Endothelial cell of umbilical vein (primary cell): ENCODE measurements at regions not wholly inside any gene's neighbourhood (a gene's known extent, or its start where the extent isn't known, plus 50 kb on each side); places are given as distances from the start of the nearest gene placed in this dataset.

Source experiments
- BruUV-seq: library from RNA; stranded (reverse); fragments of 400-500 nt; replicated peaks from 2 replicates; lab custom pipeline; 2021; lab: Mats Ljungman, UMichigan
- CTCF ChIA-PET: fragments of 300-600, 350-600 bp; sonication (Branson Sonifier 250); formaldehyde crosslinking; loops from one replicate; lab custom pipeline; 2021; ENCODE audit warnings: antibody characterized with exemption, inconsistent platforms; lab: Charles Lee
- POLR2A ChIA-PET: fragments of 300-600, 350-600 bp; sonication (Branson Sonifier 250); formaldehyde crosslinking; loops from one replicate; lab custom pipeline; 2021; ENCODE audit warnings: antibody characterized with exemption, inconsistent platforms; lab: Charles Lee
- DNase-seq: peaks from one replicate; pipeline ENCODE4 v3.0.0-alpha.2; 2011; ENCODE audit warnings: low read depth, low spot score
- FAIRE-seq: peaks from 2 replicates; lab custom pipeline; 2011; peaks lifted over from hg19 to GRCh38; lab: Jason Lieb, UNC
- H2AFZ ChIP-seq: 2 replicates; pipeline ENCODE4 v1.6.0; 2012; ENCODE audit warnings: low read depth, low read length, control low read depth, inconsistent platforms
- H3K27ac ChIP-seq: 2 replicates; pipeline ENCODE4 v1.5.1; 2011; ENCODE audit warnings: low read depth, mild to moderate bottlenecking, control low read depth, low read length, moderate library complexity; ENCODE audit not compliant: insufficient read depth
- H3K27me3 ChIP-seq, 2 experiments: 2 replicates each; pipeline versions ENCODE4 v1.6.0 to v1.6.1; 2011; ENCODE audit warnings: low read length in 2 of 2, mixed read lengths in 1 of 2; ENCODE audit not compliant: control insufficient read depth in 2 of 2, insufficient read depth in 2 of 2
- H3K36me3 ChIP-seq, 2 experiments: 2 replicates in 1 of 2; 3 replicates in 1 of 2; pipeline ENCODE4 v1.5.1; 2011; ENCODE audit warnings: low read length in 2 of 2, mild to moderate bottlenecking in 1 of 2, moderate library complexity in 1 of 2; ENCODE audit not compliant: control insufficient read depth in 2 of 2, insufficient read depth in 2 of 2; ENCODE audit errors: extremely low read depth in 1 of 2
- H3K4me1 ChIP-seq: 3 replicates; pipeline ENCODE4 v1.5.1; 2011; ENCODE audit warnings: mild to moderate bottlenecking, low read length; ENCODE audit not compliant: control insufficient read depth, insufficient read depth; ENCODE audit errors: extremely low read depth
- H3K4me2 ChIP-seq: 2 replicates; pipeline ENCODE4 v1.6.1; 2011; ENCODE audit warnings: low read length, control low read depth, mixed read lengths; ENCODE audit not compliant: insufficient read depth
- H3K4me3 ChIP-seq, 3 experiments: fragments of 200-600 bp in 1 of 3; sonication (generic), shearing (Covaris generic) in 1 of 3; replicated peaks in 1 of 3; 2 replicates each; pipeline ENCODE4 v1.5.1; 2011 to 2016; ENCODE audit warnings: control low read depth in 3 of 3, low read length in 3 of 3, mild to moderate bottlenecking in 2 of 3, inconsistent platforms in 1 of 3, low read depth in 1 of 3, moderate library complexity in 1 of 3; ENCODE audit not compliant: insufficient read depth in 1 of 3
- H3K79me2 ChIP-seq: 2 replicates; pipeline ENCODE4 v1.6.0; 2012; ENCODE audit warnings: low read length, inconsistent platforms; ENCODE audit not compliant: control insufficient read depth, insufficient read depth
- H3K9ac ChIP-seq: replicated peaks from 2 replicates; pipeline ENCODE3; 2011; ENCODE audit warnings: low read length, control low read depth; ENCODE audit not compliant: insufficient read depth; ENCODE audit errors: extremely low read depth
- H3K9me1 ChIP-seq: replicated peaks from 3 replicates; pipeline ENCODE4 v1.6.0; 2011; ENCODE audit warnings: mild to moderate bottlenecking, low read length; ENCODE audit not compliant: control insufficient read depth, insufficient read depth; ENCODE audit errors: extremely low read depth
- H3K9me3 ChIP-seq: replicated peaks from 2 replicates; pipeline ENCODE4 v1.5.1; 2012; ENCODE audit warnings: low read length, inconsistent platforms; ENCODE audit not compliant: control insufficient read depth, insufficient read depth
- H4K20me1 ChIP-seq: replicated peaks from 2 replicates; pipeline ENCODE3; 2011; ENCODE audit warnings: mild to moderate bottlenecking, low read length; ENCODE audit not compliant: control insufficient read depth, insufficient read depth; ENCODE audit errors: extremely low read depth
- CTCF ChIP-seq, 2 donors: IDR thresholded peaks; 1 replicate in 1 of 2; 2 replicates in 1 of 2; pipeline ENCODE4 v1.5.1; 2011; ENCODE audit warnings: low read length in 2 of 2, mild to moderate bottlenecking in 2 of 2, moderate library complexity in 2 of 2, control low read depth in 1 of 2, inconsistent platforms in 1 of 2, low read depth in 1 of 2; ENCODE audit not compliant: insufficient read depth in 1 of 2; ENCODE audit errors: extremely low read depth in 1 of 2
- EZH2 ChIP-seq: IDR thresholded peaks from 2 replicates; pipeline ENCODE4 v1.6.1; 2012; ENCODE audit warnings: borderline replicate concordance, low read depth, mild to moderate bottlenecking, moderate library complexity, low read length, inconsistent platforms; ENCODE audit not compliant: severe bottlenecking
- FOS ChIP-seq: IDR thresholded peaks from 2 replicates; pipeline ENCODE4 v1.6.1; 2011; ENCODE audit warnings: mild to moderate bottlenecking, low read length, moderate library complexity, borderline replicate concordance; ENCODE audit not compliant: insufficient read depth
- GATA2 ChIP-seq: IDR thresholded peaks from 2 replicates; pipeline ENCODE4 v1.7.0; 2011; ENCODE audit warnings: low read depth, mild to moderate bottlenecking, moderate library complexity, mixed read lengths, low read length; ENCODE audit not compliant: insufficient read length, insufficient read depth
- JUN ChIP-seq: IDR thresholded peaks from 2 replicates; pipeline ENCODE4 v1.6.1; 2011; ENCODE audit warnings: borderline replicate concordance, low read depth; ENCODE audit not compliant: insufficient read length, insufficient read depth
- MAX ChIP-seq: IDR thresholded peaks from 2 replicates; pipeline ENCODE4 v1.6.1; 2011; ENCODE audit not compliant: insufficient read depth, insufficient read length
- MYC ChIP-seq: IDR thresholded peaks from one replicate; pipeline ENCODE4 v1.6.1; 2011; ENCODE audit warnings: mild to moderate bottlenecking, low read depth, low read length
- POLR2A ChIP-seq: IDR thresholded peaks from 2 replicates; pipeline ENCODE4 v1.6.1; 2012; ENCODE audit warnings: low read depth, mild to moderate bottlenecking, control low read depth, low read length
- POLR2AphosphoS5 ChIP-seq: IDR thresholded peaks from 2 replicates; pipeline ENCODE4 v1.6.1; 2012; ENCODE audit warnings: low read depth, mild to moderate bottlenecking, control low read depth, low read length, moderate library complexity; ENCODE audit not compliant: insufficient read depth
- dilution Hi-C: fragments of 300-500 bp; cut with MboI; formaldehyde crosslinking; loops from one replicate; pipeline ENCODE4 v1.15.0; 2019; ENCODE audit warnings: low sequenced_read_pairs; ENCODE audit not compliant: extremely low pct_ligation_motif_present
- intact Hi-C: fragments of 100-400 bp; cut with micrococcal nuclease; formaldehyde crosslinking; loops from one replicate; pipeline ENCODE4 v1.10.0; 2022

GRCh38 chr2:177010861-177011260 lies 201.7 kb upstream of the HNRNPA3 start:
- H3K79me2 ChIP-seq: no peaks in the 10 kb centered on the region
- H2AFZ ChIP-seq: no peak overlapping the region
- H3K9me3 ChIP-seq: no peaks in the 10 kb centered on the region
- no peak for DNase-seq
- intact Hi-C loops: no loop called here
- CTCF ChIA-PET: no interaction called here
- POLR2A ChIA-PET: no interaction called here
- no peaks in the 10 kb centered on the region for H4K20me1 ChIP-seq
- no peak overlapping the region for H3K4me2 ChIP-seq
- dilution Hi-C loops: no loop called here
- H3K9ac ChIP-seq: no peak overlapping the region
- no peaks in the 10 kb centered on the region for H3K4me1 ChIP-seq
- TF ChIP-seq POLR2A: no peak
- TF ChIP-seq GATA2: no peak
- TF ChIP-seq POLR2AphosphoS5: no peak
- TF ChIP-seq JUN: no peak
- no peak for TF ChIP-seq CTCF (IDR thresholded peaks at IDR 0.05; ENCODE audit: extremely low read depth in 1 of 2, insufficient read depth in 1 of 2, low read depth in 1 of 2, low read length in 2 of 2)
- no peak for TF ChIP-seq MYC
- no peak for TF ChIP-seq EZH2
- TF ChIP-seq FOS: no peak
- no peak for TF ChIP-seq MAX
- BruUV-seq: no TSS peak
- no peak overlapping the region for H3K4me3 ChIP-seq
- H3K27me3 ChIP-seq: no peaks in the 10 kb centered on the region
- no peak overlapping the region for H3K27ac ChIP-seq
- FAIRE-seq: no peak
- no peaks in the 10 kb centered on the region for H3K9me1 ChIP-seq
- no peaks in the 10 kb centered on the region for H3K36me3 ChIP-seq
